ENCODE measurements at regions not wholly inside any gene's neighbourhood (a gene's known extent, or its start where the extent isn't known, plus 50 kb on each side); places are given as distances from the start of the nearest gene placed in this dataset.

DNA sequence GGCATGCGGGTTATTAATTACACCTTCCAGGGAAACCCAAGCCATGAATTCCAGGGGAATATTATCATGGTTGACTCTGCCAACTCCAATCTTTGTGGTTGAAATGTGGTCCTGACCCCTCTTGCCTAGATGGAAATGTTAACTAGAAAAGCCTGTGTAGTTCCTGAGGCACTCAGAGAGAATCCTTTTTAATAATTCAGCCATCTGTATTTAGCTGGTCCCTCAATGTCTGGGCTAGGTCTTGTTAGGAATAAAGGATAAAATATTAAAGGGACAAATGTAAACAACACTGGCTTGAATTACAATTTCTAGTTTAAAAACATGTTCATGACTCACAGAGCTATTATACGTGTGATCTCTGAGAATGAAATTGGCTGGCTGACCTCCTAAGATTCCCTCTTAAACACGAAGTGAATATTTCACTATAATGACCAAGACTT lies 435.2 kb upstream of the SUCLG2 start:
- TF ChIP-seq, protein P1, sequence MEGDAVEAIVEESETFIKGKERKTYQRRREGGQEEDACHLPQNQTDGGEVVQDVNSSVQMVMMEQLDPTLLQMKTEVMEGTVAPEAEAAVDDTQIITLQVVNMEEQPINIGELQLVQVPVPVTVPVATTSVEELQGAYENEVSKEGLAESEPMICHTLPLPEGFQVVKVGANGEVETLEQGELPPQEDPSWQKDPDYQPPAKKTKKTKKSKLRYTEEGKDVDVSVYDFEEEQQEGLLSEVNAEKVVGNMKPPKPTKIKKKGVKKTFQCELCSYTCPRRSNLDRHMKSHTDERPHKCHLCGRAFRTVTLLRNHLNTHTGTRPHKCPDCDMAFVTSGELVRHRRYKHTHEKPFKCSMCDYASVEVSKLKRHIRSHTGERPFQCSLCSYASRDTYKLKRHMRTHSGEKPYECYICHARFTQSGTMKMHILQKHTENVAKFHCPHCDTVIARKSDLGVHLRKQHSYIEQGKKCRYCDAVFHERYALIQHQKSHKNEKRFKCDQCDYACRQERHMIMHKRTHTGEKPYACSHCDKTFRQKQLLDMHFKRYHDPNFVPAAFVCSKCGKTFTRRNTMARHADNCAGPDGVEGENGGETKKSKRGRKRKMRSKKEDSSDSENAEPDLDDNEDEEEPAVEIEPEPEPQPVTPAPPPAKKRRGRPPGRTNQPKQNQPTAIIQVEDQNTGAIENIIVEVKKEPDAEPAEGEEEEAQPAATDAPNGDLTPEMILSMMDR (IDR thresholded peaks at IDR 0.05; ENCODE audit: insufficient read depth, low read depth, low read length): no peak
- DNase-seq (ENCODE audit: low read depth): peak; percentile 1
- CTCF ChIA-PET: no interaction called here
- Histone ChIP-seq H3K27me3 (ENCODE audit: control insufficient read depth, insufficient read depth, low read length) (no peaks in the 10 kb centered on the region), H3K36me3 (ENCODE audit: control insufficient read depth, insufficient read depth, low read length) (no peaks in the 10 kb centered on the region), H3K4me3 (ENCODE audit: low read depth, low read length) (no peak overlapping the region)
- POLR2A ChIA-PET: no interaction called here

DNA sequence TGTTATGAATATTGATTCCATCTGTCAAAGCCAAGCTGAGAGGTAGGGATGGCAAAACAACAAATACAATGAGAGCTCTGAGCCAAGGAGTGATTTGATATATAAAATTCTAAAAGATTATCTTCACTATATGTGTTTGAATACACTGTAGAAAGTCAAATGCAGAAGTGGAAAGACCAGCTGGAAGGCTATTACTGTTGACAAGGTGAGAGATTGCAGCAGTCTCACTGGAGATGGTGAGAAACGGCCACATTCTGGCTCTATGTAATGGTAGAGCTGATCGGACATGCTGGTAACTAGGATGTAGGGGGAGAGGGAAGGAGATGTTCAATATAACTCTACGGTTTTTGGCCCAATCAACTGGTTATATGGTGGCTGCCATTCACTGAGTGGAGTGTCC lies 434.2 kb upstream of the SUCLG2 start:
- no peaks in the 10 kb centered on the region for H3K27me3 ChIP-seq (ENCODE audit: control insufficient read depth, insufficient read depth, low read length)
- POLR2A ChIA-PET: no interaction called here
- CTCF ChIA-PET: no interaction called here
- no peak for DNase-seq (ENCODE audit: low read depth)
- no peak overlapping the region for H3K4me3 ChIP-seq (ENCODE audit: low read depth, low read length)
- H3K36me3 ChIP-seq (ENCODE audit: control insufficient read depth, insufficient read depth, low read length): no peaks in the 10 kb centered on the region
- TF ChIP-seq, protein P1 (IDR thresholded peaks at IDR 0.05; ENCODE audit: insufficient read depth, low read depth, low read length): no peak

DNA sequence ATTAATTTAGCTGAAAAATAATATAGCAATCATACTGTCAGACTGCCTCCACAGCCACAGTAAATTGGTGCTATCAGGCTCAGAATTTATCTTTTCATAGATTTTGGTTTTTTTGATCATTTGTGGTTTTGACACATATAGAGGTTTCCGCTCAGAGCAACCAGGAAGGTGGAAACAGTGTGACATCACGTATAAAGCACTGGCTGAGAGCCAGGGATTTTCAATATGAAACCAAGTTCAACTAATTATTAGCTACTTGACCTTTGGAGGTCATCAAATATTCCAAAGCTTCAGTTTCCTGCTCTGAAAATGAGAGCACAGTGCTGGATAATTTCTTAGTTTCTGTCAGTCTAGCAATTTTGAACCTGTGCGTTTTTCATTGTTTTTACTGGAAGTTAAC lies 433.8 kb upstream of the SUCLG2 start:
- ChIA-PET POLR2A (no interaction called here), CTCF (no interaction called here)
- Histone ChIP-seq H3K4me3 (ENCODE audit: low read depth, low read length) (no peak overlapping the region), H3K36me3 (ENCODE audit: control insufficient read depth, insufficient read depth, low read length) (no peaks in the 10 kb centered on the region), H3K27me3 (ENCODE audit: control insufficient read depth, insufficient read depth, low read length) (no peaks in the 10 kb centered on the region)
- no peak for DNase-seq (ENCODE audit: low read depth)
- TF ChIP-seq, protein P1 (IDR thresholded peaks at IDR 0.05; ENCODE audit: insufficient read depth, low read depth, low read length): no peak

DNA sequence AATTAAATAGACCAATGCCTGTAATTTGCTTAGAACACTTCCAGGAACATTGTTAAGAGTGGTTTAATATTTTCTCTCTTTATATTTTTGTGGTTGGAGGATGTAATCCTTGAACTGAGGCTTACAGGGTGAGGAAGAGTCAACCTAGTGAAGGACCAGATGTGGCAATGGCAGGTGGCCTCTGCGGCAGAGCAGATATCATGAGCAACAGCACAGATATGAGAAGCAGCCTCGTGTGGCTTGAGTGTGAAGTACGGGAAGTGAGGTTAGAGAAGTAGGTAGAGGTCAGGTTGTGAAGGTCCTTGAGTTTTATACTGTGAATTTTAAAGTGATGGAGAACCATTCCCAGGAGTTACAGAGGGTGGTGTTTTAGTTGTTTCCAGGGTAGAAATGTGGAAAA lies 417.6 kb upstream of the SUCLG2 start:
- no peaks in the 10 kb centered on the region for H3K36me3 ChIP-seq (ENCODE audit: control insufficient read depth, insufficient read depth, low read length)
- H3K4me3 ChIP-seq (ENCODE audit: low read depth, low read length): no peak overlapping the region
- ChIA-PET CTCF (no interaction called here), POLR2A (no interaction called here)
- no peak for DNase-seq (ENCODE audit: low read depth)
- no peaks in the 10 kb centered on the region for H3K27me3 ChIP-seq (ENCODE audit: control insufficient read depth, insufficient read depth, low read length)
- TF ChIP-seq, protein P1 (IDR thresholded peaks at IDR 0.05; ENCODE audit: insufficient read depth, low read depth, low read length): no peak

DNA sequence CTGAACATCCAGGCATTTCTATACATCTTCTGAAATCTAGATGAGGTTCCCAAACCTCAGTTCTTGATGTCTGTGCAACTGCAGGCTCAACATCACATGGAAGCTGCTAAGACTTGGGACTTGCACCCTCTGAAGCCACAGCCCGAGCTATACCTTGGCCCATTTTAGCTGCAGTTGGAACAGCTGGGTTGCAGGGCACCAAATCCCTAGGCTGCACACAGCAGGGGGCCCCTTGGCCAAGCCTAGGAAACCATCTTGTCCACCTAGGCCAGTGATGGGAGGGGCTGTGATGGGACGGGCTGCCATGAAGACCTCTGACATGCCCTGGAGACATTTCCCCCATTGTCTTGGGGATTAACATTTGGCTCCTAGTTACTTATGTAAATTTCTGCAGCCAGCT lies 415.8 kb upstream of the SUCLG2 start:
- Histone ChIP-seq H3K27me3 (ENCODE audit: control insufficient read depth, insufficient read depth, low read length) (no peaks in the 10 kb centered on the region), H3K36me3 (ENCODE audit: control insufficient read depth, insufficient read depth, low read length) (no peaks in the 10 kb centered on the region), H3K4me3 (ENCODE audit: low read depth, low read length) (no peak overlapping the region)
- TF ChIP-seq, protein P1 (IDR thresholded peaks at IDR 0.05; ENCODE audit: insufficient read depth, low read depth, low read length): no peak
- no peak for DNase-seq (ENCODE audit: low read depth)
- ChIA-PET POLR2A (no interaction called here), CTCF (no interaction called here)
